Hepatocyte (in vitro differentiated cells): ENCODE measurements at regions not wholly inside any gene's neighbourhood (a gene's known extent, or its start where the extent isn't known, plus 50 kb on each side); places are given as distances from the start of the nearest gene placed in this dataset.
A peak's percentile ranks its signal among the peaks of the same experiment; 100 is the strongest.

Source experiments
- DNase-seq: peaks from one replicate; pipeline ENCODE4 v3.0.0-alpha.2; 2016; ENCODE audit warnings: low spot score
- H2AFZ ChIP-seq: fragments of 200-600 bp; sonication (generic); 2 replicates; pipeline ENCODE4 v1.6.0; 2016; ENCODE audit warnings: antibody characterized with exemption, mild to moderate bottlenecking
- H3K27ac ChIP-seq: fragments of 200-600 bp; sonication (generic); 2 replicates; pipeline ENCODE4 v1.5.1; 2016; ENCODE audit warnings: mild to moderate bottlenecking
- H3K27me3 ChIP-seq: fragments of 200-600 bp; sonication (generic); 2 replicates; pipeline ENCODE4 v1.6.1; 2016
- H3K36me3 ChIP-seq: fragments of 200-600 bp; sonication (generic); replicated peaks from 2 replicates; pipeline ENCODE4 v1.5.1; 2016; ENCODE audit warnings: low read depth; ENCODE audit not compliant: insufficient read depth
- H3K4me1 ChIP-seq: fragments of 200-600 bp; sonication (generic); 2 replicates; pipeline ENCODE4 v1.5.1; 2016; ENCODE audit warnings: mild to moderate bottlenecking, moderate library complexity; ENCODE audit not compliant: insufficient read depth
- H3K4me2 ChIP-seq: fragments of 200-600 bp; sonication (generic); 2 replicates; pipeline ENCODE4 v1.6.0; 2016
- H3K4me3 ChIP-seq: fragments of 200-600 bp; sonication (generic); 2 replicates; pipeline ENCODE4 v1.5.1; 2016; ENCODE audit warnings: mild to moderate bottlenecking
- H3K79me2 ChIP-seq: fragments of 200-600 bp; sonication (generic); 2 replicates; pipeline ENCODE4 v1.6.0; 2017; ENCODE audit warnings: mild to moderate bottlenecking
- H3K9me2 ChIP-seq: fragments of 200-600 bp; sonication (generic); replicated peaks from 2 replicates; pipeline ENCODE4 v1.6.0; 2017; ENCODE audit warnings: mild to moderate bottlenecking; ENCODE audit not compliant: insufficient read depth
- H3K9me3 ChIP-seq: fragments of 200-600 bp; sonication (generic); 2 replicates; pipeline ENCODE4 v1.5.1; 2016; ENCODE audit warnings: low read depth, mild to moderate bottlenecking
- H4K20me1 ChIP-seq: fragments of 200-600 bp; sonication (generic); 2 replicates; pipeline ENCODE4 v1.6.0; 2016; ENCODE audit warnings: mild to moderate bottlenecking; ENCODE audit not compliant: insufficient read depth, poor library complexity, severe bottlenecking
- CTCF ChIP-seq: fragments of 200-600 bp; sonication (generic); IDR thresholded peaks from 2 replicates; pipeline ENCODE4 v1.5.1; 2016; ENCODE audit warnings: antibody characterized with exemption, mild to moderate bottlenecking; ENCODE audit not compliant: poor library complexity
- EZH2 ChIP-seq: fragments of 200-600 bp; sonication (generic); IDR thresholded peaks from 2 replicates; pipeline ENCODE4 v1.6.1; 2016; ENCODE audit warnings: antibody characterized with exemption, mild to moderate bottlenecking, borderline replicate concordance
- EZH2phosphoT487 ChIP-seq: fragments of 200-600 bp; sonication (generic); IDR thresholded peaks from one replicate; pipeline ENCODE4 v1.6.1; 2018; ENCODE audit warnings: antibody characterized with exemption, mild to moderate bottlenecking, low read depth, moderate library complexity; ENCODE audit not compliant: unreplicated experiment, severe bottlenecking
- WGBS: methylation state at CpG from one replicate; pipeline ENCODE4 v1.1.6; 2016; ENCODE audit warnings: low lambda C conversion rate; ENCODE audit errors: missing lambda C conversion rate; 5-methylcytosine and 5-hydroxymethylcytosine counted together

GRCh38 chr14:89540830-89541470, 123.9 kb upstream of the FOXN3 start:
- Histone ChIP-seq H3K27ac (no peak overlapping the region), H3K36me3 (no peaks in the 10 kb centered on the region), H2AFZ (no peak overlapping the region), H3K27me3 (no peaks in the 10 kb centered on the region), H3K79me2 (peaks cover 13% of the 10 kb centered on the region), H3K4me2 (no peak overlapping the region), H3K9me2 (no peaks in the 10 kb centered on the region), H4K20me1 (no peaks in the 10 kb centered on the region), H3K4me3 (no peak overlapping the region), H3K4me1 (peaks cover 4% of the 10 kb centered on the region), H3K9me3 (no peaks in the 10 kb centered on the region)
- DNase-seq: no peak
- WGBS: 88% methylated on average over 5 of the region's 5 CpGs
- TF ChIP-seq EZH2 (no peak), EZH2phosphoT487 (no peak), CTCF (no peak)

GRCh38 chr14:89540009-89540829, 123.2 kb upstream of the FOXN3 start:
- H3K4me1 ChIP-seq: peaks cover 6% of the 10 kb centered on the region
- WGBS: 80% methylated on average over 20 of the region's 20 CpGs
- peak overlapping the region; percentile 61 for H3K27ac ChIP-seq
- no peaks in the 10 kb centered on the region for H3K9me3 ChIP-seq
- no peak for DNase-seq
- no peaks in the 10 kb centered on the region for H3K9me2 ChIP-seq
- H3K36me3 ChIP-seq: no peaks in the 10 kb centered on the region
- H3K4me3 ChIP-seq: no peak overlapping the region
- H4K20me1 ChIP-seq: no peaks in the 10 kb centered on the region
- H3K4me2 ChIP-seq: peak overlapping the region; percentile 37
- no peaks in the 10 kb centered on the region for H3K27me3 ChIP-seq
- H3K79me2 ChIP-seq: peaks cover 9% of the 10 kb centered on the region
- no peak for TF ChIP-seq EZH2
- no peak for TF ChIP-seq CTCF
- TF ChIP-seq EZH2phosphoT487: no peak
- no peak overlapping the region for H2AFZ ChIP-seq

GRCh38 chr14:89537911-89538310, 120.9 kb upstream of the FOXN3 start:
- Histone ChIP-seq H3K36me3 (no peaks in the 10 kb centered on the region), H3K79me2 (peaks cover 12% of the 10 kb centered on the region), H3K27me3 (no peaks in the 10 kb centered on the region), H3K9me3 (no peaks in the 10 kb centered on the region), H3K9me2 (no peaks in the 10 kb centered on the region), H3K4me1 (peaks cover 11% of the 10 kb centered on the region), H4K20me1 (no peaks in the 10 kb centered on the region), H2AFZ (no peak overlapping the region), H3K4me3 (no peak overlapping the region), H3K27ac (no peak overlapping the region), H3K4me2 (no peak overlapping the region)
- TF ChIP-seq EZH2 (no peak), CTCF (no peak), EZH2phosphoT487 (no peak)
- no peak for DNase-seq
- WGBS: 77% methylated on average over 4 of the region's 4 CpGs
